SK-N-SH treated with all-trans-retinoic acid at 6 μM for 48 hours (cell line): ENCODE measurements at regions not wholly inside any gene's neighbourhood (a gene's known extent, or its start where the extent isn't known, plus 50 kb on each side); places are given as distances from the start of the nearest gene placed in this dataset.

Source experiments
- ATAC-seq: fragments of 200-7000 bp; cut with Tn5 transposase; 3 replicates; pipeline ENCODE4 v1.9.1; 2020; ENCODE audit warnings: mild to moderate bottlenecking, moderate library complexity
- ARNTL ChIP-seq: fragments of 450-650 bp; formaldehyde crosslinking; IDR thresholded peaks from 2 replicates; pipeline ENCODE4 v1.5.0; 2020; ENCODE audit warnings: low read depth, mild to moderate bottlenecking, moderate library complexity, borderline replicate concordance
- CSDC2 ChIP-seq: fragments of 250-450 bp; sonication (Bioruptor Pico); IDR thresholded peaks from 2 replicates; pipeline ENCODE4 v1.5.0; 2020; ENCODE audit warnings: mild to moderate bottlenecking, moderate library complexity
- ESRRG ChIP-seq: fragments of 250-450 bp; sonication (Bioruptor Pico); IDR thresholded peaks from 2 replicates; pipeline ENCODE4 v1.6.1; 2021; ENCODE audit warnings: mild to moderate bottlenecking
- GLIS3 ChIP-seq: fragments of 250-450 bp; sonication (Bioruptor Pico); IDR thresholded peaks from 2 replicates; pipeline ENCODE4 v1.5.0; 2020; ENCODE audit warnings: mild to moderate bottlenecking, moderate library complexity
- ISL1 ChIP-seq: fragments of 250-450 bp; sonication (Bioruptor Pico); IDR thresholded peaks from 2 replicates; pipeline ENCODE4 v2.1.2; 2022; ENCODE audit warnings: mild to moderate bottlenecking, moderate library complexity
- OSR1 ChIP-seq: fragments of 250-450 bp; sonication (Bioruptor Pico); IDR thresholded peaks from 2 replicates; pipeline ENCODE4 v1.8.0; 2022; ENCODE audit warnings: moderate library complexity, mild to moderate bottlenecking, inconsistent platforms
- POU6F1 ChIP-seq: fragments of 250-450 bp; sonication (Bioruptor Pico); IDR thresholded peaks from 2 replicates; pipeline ENCODE4 v1.8.0; 2021; ENCODE audit warnings: low read depth, mild to moderate bottlenecking, moderate library complexity, borderline replicate concordance
- PPARA ChIP-seq: fragments of 250-450 bp; sonication (Bioruptor Pico); IDR thresholded peaks from 2 replicates; pipeline ENCODE4 v1.5.0; 2020; ENCODE audit warnings: mild to moderate bottlenecking, borderline replicate concordance
- TCF4 ChIP-seq: fragments of 250-450 bp; sonication (Bioruptor Pico); IDR thresholded peaks from 2 replicates; pipeline ENCODE4 v1.8.0; 2021; ENCODE audit warnings: mild to moderate bottlenecking, moderate library complexity, borderline replicate concordance
- TOX ChIP-seq: fragments of 250-450 bp; sonication (Bioruptor Pico); IDR thresholded peaks from 2 replicates; pipeline ENCODE4 v1.8.0; 2021; ENCODE audit warnings: mild to moderate bottlenecking, moderate library complexity, borderline replicate concordance
- TSHZ2 ChIP-seq: fragments of 250-450 bp; sonication (Bioruptor Pico); IDR thresholded peaks from 2 replicates; pipeline ENCODE4 v1.5.0; 2020; ENCODE audit warnings: mild to moderate bottlenecking, moderate library complexity
- ZC3H10 ChIP-seq: fragments of 250-450 bp; sonication (Bioruptor Pico); IDR thresholded peaks from 2 replicates; pipeline ENCODE4 v1.5.1; 2021; ENCODE audit warnings: mild to moderate bottlenecking, moderate library complexity
- ZFP3 ChIP-seq: fragments of 250-450 bp; sonication (Bioruptor Pico); IDR thresholded peaks from 2 replicates; pipeline ENCODE4 v1.5.0; 2020; ENCODE audit warnings: mild to moderate bottlenecking, moderate library complexity
- ZFP30 ChIP-seq: fragments of 450-650 bp; formaldehyde crosslinking; IDR thresholded peaks from 2 replicates; pipeline ENCODE4 v1.5.0; 2022; ENCODE audit warnings: mild to moderate bottlenecking, moderate library complexity
- ZNF565 ChIP-seq: fragments of 450-650 bp; formaldehyde crosslinking; conservative IDR thresholded peaks from 2 replicates; pipeline ENCODE4 v1.5.0; 2020; ENCODE audit warnings: low read depth, mild to moderate bottlenecking, moderate library complexity
- ZNF70 ChIP-seq: fragments of 450-650 bp; formaldehyde crosslinking; IDR thresholded peaks from 2 replicates; pipeline ENCODE4 v1.5.0; 2020; ENCODE audit warnings: mild to moderate bottlenecking, moderate library complexity
- ZNF8 ChIP-seq: fragments of 450-650 bp; formaldehyde crosslinking; IDR thresholded peaks from 2 replicates; pipeline ENCODE4 v1.5.0; 2020; ENCODE audit warnings: mild to moderate bottlenecking, moderate library complexity
- TF ChIP-seq, protein P1 (sequence below): fragments of 250-450 bp; sonication (Bioruptor Pico); IDR thresholded peaks from 2 replicates; pipeline ENCODE4 v1.8.0; 2020; ENCODE audit warnings: mild to moderate bottlenecking, moderate library complexity, borderline replicate concordance
- TF ChIP-seq, protein P2 (sequence below): fragments of 250-450 bp; sonication (Bioruptor Pico); IDR thresholded peaks from 2 replicates; pipeline ENCODE4 v1.5.1; 2020; ENCODE audit warnings: low read depth, mild to moderate bottlenecking, moderate library complexity

- TF ChIP-seq TSHZ2 (CRISPR knock-in tag) = no peak
- no peak for TF ChIP-seq TCF4 (CRISPR knock-in tag)
- TF ChIP-seq ZNF8 (CRISPR knock-in tag) = no peak
- TF ChIP-seq ARNTL (CRISPR knock-in tag) = no peak
- no peak for TF ChIP-seq ISL1
- no peak for TF ChIP-seq ZFP30 (CRISPR knock-in tag)
- no peak for TF ChIP-seq CSDC2 (CRISPR knock-in tag)
Observed at GRCh38 chr12:31801872-31802271, 73.1 kb upstream of the AMN1 start (continued).

GRCh38 chr12:31797230-31797872 lies 68.5 kb upstream of the AMN1 start:
- ATAC-seq = no peak
- TF ChIP-seq GLIS3 (CRISPR knock-in tag) = no peak
- TF ChIP-seq ZC3H10 (CRISPR knock-in tag) = no peak
- TF ChIP-seq TCF4 (CRISPR knock-in tag) = no peak
- TF ChIP-seq PPARA (CRISPR knock-in tag) = no peak
- TF ChIP-seq ARNTL (CRISPR knock-in tag) = no peak
- no peak for TF ChIP-seq TOX (CRISPR knock-in tag)
- no peak for TF ChIP-seq OSR1 (CRISPR knock-in tag)
- TF ChIP-seq ESRRG (CRISPR knock-in tag) = no peak
- TF ChIP-seq ISL1 = no peak
- no peak for TF ChIP-seq ZFP3 (CRISPR knock-in tag)
- TF ChIP-seq, protein P1, sequence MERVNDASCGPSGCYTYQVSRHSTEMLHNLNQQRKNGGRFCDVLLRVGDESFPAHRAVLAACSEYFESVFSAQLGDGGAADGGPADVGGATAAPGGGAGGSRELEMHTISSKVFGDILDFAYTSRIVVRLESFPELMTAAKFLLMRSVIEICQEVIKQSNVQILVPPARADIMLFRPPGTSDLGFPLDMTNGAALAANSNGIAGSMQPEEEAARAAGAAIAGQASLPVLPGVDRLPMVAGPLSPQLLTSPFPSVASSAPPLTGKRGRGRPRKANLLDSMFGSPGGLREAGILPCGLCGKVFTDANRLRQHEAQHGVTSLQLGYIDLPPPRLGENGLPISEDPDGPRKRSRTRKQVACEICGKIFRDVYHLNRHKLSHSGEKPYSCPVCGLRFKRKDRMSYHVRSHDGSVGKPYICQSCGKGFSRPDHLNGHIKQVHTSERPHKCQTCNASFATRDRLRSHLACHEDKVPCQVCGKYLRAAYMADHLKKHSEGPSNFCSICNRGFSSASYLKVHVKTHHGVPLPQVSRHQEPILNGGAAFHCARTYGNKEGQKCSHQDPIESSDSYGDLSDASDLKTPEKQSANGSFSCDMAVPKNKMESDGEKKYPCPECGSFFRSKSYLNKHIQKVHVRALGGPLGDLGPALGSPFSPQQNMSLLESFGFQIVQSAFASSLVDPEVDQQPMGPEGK (CRISPR knock-in tag) = no peak
- no peak for TF ChIP-seq POU6F1 (CRISPR knock-in tag)

DNA sequence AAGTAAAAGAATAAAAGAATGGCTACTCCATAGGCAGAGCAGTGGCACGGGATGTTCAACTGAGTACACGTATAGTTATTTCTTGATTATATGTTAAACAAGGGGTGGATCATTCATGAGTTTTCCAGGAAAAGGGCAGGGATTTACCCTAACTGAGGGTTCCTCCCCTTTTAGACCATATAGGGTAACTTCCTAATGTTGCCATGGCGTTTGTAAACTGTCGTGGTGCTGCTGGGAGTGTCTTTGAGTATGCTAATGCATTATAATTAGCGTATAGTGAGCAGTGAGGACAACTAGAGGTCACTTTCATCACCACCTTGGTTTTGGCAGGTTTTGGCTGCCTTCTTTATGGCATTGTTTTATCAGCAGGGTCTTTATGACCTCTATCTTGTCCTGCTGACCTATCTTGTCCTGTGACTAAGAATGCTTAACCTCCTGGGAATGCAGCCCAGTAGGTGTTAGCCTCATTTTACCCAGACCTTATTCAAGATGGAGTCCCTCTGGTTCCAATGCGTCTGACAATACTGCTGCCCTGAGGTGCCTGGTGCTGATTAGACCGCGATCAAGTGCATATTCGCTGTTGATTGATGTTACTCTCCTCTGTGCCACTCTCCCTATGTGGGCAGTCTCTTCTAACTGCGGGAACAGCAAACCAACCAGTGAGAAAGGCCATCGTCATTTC lies 67.6 kb upstream of the AMN1 start:
- TF ChIP-seq ARNTL (CRISPR knock-in tag) (no peak), ZNF70 (no peak), ISL1 (no peak), ZFP3 (CRISPR knock-in tag) (no peak), ZC3H10 (CRISPR knock-in tag) (no peak), TCF4 (CRISPR knock-in tag) (no peak), ZNF565 (no peak), TSHZ2 (CRISPR knock-in tag) (no peak), ZNF8 (CRISPR knock-in tag) (no peak), PPARA (CRISPR knock-in tag) (no peak)
- TF ChIP-seq, protein P1 (CRISPR knock-in tag) = no peak
- TF ChIP-seq, protein P2, sequence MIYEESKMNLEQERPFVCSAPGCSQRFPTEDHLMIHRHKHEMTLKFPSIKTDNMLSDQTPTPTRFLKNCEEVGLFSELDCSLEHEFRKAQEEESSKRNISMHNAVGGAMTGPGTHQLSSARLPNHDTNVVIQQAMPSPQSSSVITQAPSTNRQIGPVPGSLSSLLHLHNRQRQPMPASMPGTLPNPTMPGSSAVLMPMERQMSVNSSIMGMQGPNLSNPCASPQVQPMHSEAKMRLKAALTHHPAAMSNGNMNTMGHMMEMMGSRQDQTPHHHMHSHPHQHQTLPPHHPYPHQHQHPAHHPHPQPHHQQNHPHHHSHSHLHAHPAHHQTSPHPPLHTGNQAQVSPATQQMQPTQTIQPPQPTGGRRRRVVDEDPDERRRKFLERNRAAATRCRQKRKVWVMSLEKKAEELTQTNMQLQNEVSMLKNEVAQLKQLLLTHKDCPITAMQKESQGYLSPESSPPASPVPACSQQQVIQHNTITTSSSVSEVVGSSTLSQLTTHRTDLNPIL (CRISPR knock-in tag) = no peak
- no peak for ATAC-seq
